GM18511 (cell line): ENCODE measurements at regions not wholly inside any gene's neighbourhood (a gene's known extent, or its start where the extent isn't known, plus 50 kb on each side); places are given as distances from the start of the nearest gene placed in this dataset.
"Not testable (repeated sequence)": the region's sequence is repeated elsewhere in the genome, so short reads cannot be mapped to it uniquely, and the experiment has no call there.

ENCODE experiments used
- ATAC-seq: cut with Tn5 transposase; IDR thresholded peaks from one replicate; pipeline ENCODE4 v1.9.1; 2021; ENCODE audit warnings: mild to moderate bottlenecking, moderate library complexity; ENCODE audit not compliant: unreplicated experiment

GRCh38 chr4:151519728-151520415 lies 110.9 kb downstream of the FHIP1A start:
- no peak for ATAC-seq

GRCh38 chr4:151522866-151523519 lies 114.0 kb downstream of the FHIP1A start:
- no peak for ATAC-seq

GRCh38 chr4:151524610-151525009 lies 115.6 kb downstream of the FHIP1A start:
- no peak for ATAC-seq

- ATAC-seq, result not testable (repeated sequence)
Observed at GRCh38 chr4:151526489-151526888, 117.5 kb downstream of the FHIP1A start.

- ATAC-seq, result no peak
Observed at GRCh38 chr4:151527699-151528098, 118.7 kb downstream of the FHIP1A start.

- ATAC-seq, result no peak
Observed at GRCh38 chr4:151529187-151529586, 120.2 kb downstream of the FHIP1A start.

DNA sequence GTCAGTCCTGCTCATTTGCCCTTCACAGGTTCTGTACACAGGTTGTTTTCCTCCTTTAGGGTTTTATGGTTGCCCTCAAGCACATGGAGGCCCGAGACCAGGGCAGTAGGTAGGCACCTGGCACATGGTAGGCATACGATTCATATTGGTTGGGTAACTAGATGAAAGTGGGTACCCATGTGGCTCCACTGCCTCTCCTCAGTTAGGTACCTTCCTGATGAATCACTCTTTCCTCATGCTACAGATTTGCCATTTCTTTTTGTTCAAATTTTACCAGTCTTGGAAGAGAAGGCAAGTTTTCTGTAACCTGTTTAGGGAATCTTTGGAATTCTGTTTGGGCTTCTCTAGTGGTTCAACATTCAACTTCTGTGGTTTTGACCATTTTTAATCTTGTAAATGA lies 121.3 kb downstream of the FHIP1A start:
- no peak for ATAC-seq

GRCh38 chr4:151530783-151531182 lies 121.8 kb downstream of the FHIP1A start:
- no peak for ATAC-seq

- no peak for ATAC-seq
Observed at GRCh38 chr4:151532001-151532708, 123.2 kb downstream of the FHIP1A start.

- ATAC-seq, result no peak
Observed at GRCh38 chr4:151534195-151534594, 125.2 kb downstream of the FHIP1A start.

DNA sequence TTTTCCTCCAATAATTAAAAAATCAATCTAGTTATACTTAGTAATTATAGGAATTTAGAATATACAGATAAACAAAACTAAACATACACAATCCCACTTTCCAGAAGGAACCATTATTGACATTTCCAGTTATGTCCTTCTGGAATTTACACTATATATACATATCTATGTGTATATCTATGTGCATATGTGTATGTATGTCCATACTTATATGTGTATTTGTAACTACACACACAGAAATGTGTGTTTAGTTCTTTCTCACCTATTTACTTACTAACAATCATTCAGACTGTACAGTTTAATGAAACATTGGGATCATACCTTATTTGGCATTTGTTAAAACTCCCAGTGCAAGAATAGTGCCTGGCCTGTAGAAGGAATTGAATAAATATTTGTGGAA lies 126.4 kb downstream of the FHIP1A start:
- ATAC-seq, result no peak

GRCh38 chr4:151537687-151538086 lies 128.7 kb downstream of the FHIP1A start:
- ATAC-seq, result no peak

GRCh38 chr4:151538963-151539362 lies 130.0 kb downstream of the FHIP1A start:
- no peak for ATAC-seq

DNA sequence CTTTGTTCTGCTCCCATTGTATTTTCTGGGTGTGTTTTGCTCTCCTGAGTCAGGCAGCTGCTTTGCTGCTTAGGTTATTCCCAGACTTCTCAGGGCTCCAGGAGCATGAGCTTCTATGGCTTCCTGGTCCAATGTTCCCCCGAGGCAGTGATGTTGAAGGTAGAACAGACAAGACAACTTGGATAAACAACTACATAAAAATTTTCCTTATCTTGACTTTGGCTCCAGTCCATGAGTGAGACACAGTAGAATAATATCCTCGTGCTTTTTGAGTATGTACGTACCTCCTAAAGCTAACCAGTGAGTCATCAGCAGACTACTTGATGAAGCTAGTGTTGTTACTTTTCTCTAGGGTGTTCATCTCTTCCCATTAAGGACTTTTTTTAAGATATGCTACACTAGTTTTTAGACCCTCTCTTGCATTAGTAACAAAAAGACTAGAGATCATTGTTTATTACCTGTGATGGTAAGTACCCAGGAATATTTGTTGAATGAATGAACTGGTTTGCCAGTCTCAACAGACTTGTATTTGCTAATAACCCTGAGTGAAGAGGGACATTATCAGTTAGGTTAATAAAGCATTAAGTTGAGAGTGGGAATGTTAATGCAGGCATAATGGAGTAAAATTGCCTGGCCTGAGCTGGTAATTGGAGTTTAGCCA lies 131.9 kb downstream of the FHIP1A start:
- ATAC-seq, result no peak

DNA sequence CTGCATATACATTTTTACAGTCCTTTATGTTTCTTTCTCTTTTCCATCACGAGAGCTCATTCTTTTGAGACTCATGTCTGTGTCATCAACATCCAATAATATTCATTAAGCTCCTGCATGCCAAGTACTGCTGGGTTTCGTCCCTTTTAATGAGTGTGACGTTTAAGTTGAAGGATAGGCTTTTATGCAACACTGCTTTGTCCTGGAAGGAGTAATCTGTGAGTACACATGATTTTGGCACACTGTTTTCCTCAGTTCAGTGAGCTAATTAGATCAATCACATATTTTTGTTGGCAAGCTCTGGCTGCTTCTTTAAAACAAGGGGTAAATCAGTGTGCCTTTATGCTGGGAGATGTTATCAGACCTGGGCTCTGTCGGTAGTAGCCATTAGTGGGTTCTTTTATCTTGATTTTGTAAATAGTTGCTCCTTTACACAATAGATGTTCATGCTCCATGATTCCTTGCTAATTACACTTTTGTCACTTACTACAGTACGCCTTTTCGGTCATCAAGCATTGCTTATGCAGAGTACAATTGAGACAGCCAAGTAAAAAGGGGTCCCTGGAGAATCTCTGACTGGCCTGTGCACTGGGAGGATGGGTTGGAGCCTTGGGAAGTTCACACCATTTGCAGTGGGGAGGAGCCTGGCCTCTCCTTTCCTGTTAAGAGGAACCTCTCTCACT lies 132.6 kb downstream of the FHIP1A start:
- ATAC-seq, result no peak

- ATAC-seq, result no peak
Observed at GRCh38 chr4:151548708-151549107, 139.7 kb downstream of the FHIP1A start.

DNA sequence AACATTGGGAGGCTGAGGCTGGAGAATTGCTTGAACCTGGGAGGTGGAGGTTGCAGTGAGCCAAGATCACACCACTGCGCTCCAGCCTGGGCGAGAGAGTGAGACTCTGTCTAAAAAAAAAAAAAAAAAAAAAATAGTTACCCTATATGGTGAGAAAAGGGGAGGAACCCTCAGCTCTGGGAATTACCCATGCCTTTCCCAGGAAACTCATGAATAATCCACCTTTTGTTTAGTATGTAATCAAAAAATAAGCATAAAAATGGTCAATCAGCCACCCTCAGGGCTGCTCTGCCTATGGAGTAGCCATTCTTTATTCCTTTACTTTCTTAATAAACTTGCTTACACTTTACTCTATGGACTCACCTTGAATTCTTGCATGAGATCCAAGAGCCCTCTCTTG lies 140.4 kb downstream of the FHIP1A start:
- ATAC-seq, result not testable (repeated sequence)

GRCh38 chr4:151553874-151554273 lies 144.9 kb downstream of the FHIP1A start:
- ATAC-seq, result no peak

DNA sequence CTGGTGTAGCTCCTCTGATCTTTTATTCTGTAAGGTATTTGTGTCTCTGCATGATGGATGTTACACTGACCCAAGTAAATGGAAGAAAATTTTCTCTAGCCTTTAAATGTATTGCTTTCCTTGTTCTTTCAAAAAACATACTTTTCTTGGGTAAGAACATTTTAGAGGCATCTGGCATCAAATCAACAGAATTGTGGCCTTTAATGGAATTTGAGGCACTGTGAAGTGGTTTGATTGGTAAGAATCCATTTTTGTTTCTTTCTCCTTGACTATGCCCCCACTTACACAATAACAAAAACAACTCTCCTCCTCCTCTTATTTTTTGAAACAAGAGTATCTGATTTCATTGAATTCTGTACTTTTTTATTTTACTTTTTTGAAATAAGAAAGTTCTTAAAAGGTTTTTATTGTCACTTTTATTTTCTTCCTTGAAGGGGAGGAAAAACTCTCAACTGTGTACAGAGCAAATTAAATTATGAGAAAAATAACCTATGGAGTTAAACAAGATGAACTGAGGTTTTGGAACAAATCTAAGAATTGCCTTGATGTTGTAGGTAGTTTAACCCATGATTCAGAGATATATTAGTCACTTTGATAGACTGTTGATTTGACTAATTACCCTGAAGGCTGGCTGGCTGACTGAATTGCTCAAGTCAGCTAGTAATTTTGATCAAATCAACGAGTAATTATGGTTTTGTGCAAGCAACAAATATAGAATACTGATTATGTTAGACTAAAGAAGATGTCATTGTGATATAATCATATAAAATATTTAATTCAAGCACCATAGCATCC lies 146.4 kb downstream of the FHIP1A start:
- no peak for ATAC-seq

DNA sequence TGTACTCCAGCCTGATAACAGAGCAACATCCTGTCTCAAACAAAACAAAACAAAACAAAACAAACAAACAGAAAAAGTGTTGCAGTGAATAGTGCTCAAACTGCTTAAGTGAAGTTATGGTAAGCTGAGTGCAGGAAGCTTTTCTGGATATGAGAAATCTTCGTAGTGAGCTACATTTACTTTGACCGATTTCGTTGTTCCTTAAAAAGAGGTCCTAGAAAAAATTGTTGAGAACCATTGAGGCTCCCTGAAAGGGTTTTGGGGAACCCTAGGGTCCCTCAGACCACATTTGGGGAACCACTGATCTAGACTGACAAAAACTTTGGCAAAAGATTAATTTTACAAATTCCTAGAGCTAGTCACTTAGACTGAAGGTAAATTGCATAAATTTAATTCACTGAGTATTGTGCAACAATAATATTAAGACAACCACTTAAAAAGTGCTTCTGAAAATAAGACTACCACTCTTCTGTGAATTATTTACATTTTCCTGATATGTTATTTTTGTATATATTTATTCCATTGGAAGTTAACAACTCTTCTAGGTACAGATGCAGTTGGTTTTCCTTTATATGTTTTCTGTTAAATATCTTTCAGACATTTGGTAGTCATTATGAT lies 149.6 kb downstream of the FHIP1A start:
- no peak for ATAC-seq
